ENCODE measurements at regions not wholly inside any gene's neighbourhood (a gene's known extent, or its start where the extent isn't known, plus 50 kb on each side); places are given as distances from the start of the nearest gene placed in this dataset.

GRCh38 chr9:100869326-100869725 is 159.2 kb upstream of the PLPPR1 start:
- TF ChIP-seq, protein P1, sequence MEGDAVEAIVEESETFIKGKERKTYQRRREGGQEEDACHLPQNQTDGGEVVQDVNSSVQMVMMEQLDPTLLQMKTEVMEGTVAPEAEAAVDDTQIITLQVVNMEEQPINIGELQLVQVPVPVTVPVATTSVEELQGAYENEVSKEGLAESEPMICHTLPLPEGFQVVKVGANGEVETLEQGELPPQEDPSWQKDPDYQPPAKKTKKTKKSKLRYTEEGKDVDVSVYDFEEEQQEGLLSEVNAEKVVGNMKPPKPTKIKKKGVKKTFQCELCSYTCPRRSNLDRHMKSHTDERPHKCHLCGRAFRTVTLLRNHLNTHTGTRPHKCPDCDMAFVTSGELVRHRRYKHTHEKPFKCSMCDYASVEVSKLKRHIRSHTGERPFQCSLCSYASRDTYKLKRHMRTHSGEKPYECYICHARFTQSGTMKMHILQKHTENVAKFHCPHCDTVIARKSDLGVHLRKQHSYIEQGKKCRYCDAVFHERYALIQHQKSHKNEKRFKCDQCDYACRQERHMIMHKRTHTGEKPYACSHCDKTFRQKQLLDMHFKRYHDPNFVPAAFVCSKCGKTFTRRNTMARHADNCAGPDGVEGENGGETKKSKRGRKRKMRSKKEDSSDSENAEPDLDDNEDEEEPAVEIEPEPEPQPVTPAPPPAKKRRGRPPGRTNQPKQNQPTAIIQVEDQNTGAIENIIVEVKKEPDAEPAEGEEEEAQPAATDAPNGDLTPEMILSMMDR (IDR thresholded peaks at IDR 0.05) = no peak
- TF ChIP-seq POLR2AphosphoS5 (IDR thresholded peaks at IDR 0.05; ENCODE audit: low read depth, low read length) (no peak), TCF7L2 (IDR thresholded peaks at IDR 0.05; ENCODE audit: low read depth, low read length) (no peak)
- TF ChIP-seq, protein P2, sequence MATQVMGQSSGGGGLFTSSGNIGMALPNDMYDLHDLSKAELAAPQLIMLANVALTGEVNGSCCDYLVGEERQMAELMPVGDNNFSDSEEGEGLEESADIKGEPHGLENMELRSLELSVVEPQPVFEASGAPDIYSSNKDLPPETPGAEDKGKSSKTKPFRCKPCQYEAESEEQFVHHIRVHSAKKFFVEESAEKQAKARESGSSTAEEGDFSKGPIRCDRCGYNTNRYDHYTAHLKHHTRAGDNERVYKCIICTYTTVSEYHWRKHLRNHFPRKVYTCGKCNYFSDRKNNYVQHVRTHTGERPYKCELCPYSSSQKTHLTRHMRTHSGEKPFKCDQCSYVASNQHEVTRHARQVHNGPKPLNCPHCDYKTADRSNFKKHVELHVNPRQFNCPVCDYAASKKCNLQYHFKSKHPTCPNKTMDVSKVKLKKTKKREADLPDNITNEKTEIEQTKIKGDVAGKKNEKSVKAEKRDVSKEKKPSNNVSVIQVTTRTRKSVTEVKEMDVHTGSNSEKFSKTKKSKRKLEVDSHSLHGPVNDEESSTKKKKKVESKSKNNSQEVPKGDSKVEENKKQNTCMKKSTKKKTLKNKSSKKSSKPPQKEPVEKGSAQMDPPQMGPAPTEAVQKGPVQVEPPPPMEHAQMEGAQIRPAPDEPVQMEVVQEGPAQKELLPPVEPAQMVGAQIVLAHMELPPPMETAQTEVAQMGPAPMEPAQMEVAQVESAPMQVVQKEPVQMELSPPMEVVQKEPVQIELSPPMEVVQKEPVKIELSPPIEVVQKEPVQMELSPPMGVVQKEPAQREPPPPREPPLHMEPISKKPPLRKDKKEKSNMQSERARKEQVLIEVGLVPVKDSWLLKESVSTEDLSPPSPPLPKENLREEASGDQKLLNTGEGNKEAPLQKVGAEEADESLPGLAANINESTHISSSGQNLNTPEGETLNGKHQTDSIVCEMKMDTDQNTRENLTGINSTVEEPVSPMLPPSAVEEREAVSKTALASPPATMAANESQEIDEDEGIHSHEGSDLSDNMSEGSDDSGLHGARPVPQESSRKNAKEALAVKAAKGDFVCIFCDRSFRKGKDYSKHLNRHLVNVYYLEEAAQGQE (IDR thresholded peaks at IDR 0.05; ENCODE audit: insufficient read depth in 1 of 2, low read depth in 2 of 2, low read length in 1 of 2) = no peak

Measured in Panc1 (cell line).